H9 (cell line): ENCODE measurements at regions not wholly inside any gene's neighbourhood (a gene's known extent, or its start where the extent isn't known, plus 50 kb on each side); places are given as distances from the start of the nearest gene placed in this dataset.

Experiments
- DNase-seq: peaks from one replicate; pipeline ENCODE4 v3.0.0-alpha.2; 2017
- H2AFZ ChIP-seq: one replicate; pipeline ENCODE4 v1.6.1; 2013; ENCODE audit warnings: mild to moderate bottlenecking, low read length, control low read depth, moderate library complexity
- H2AK5ac ChIP-seq: 2 replicates; pipeline ENCODE4 v1.6.1; 2013; ENCODE audit warnings: low read length, control low read depth, mixed read lengths; ENCODE audit not compliant: insufficient read length
- H2BK120ac ChIP-seq: one replicate; pipeline ENCODE4 v1.6.1; 2013; ENCODE audit warnings: low read depth, mild to moderate bottlenecking, low read length, control low read depth, inconsistent platforms; ENCODE audit not compliant: poor library complexity, severe bottlenecking
- H2BK12ac ChIP-seq: 2 replicates; pipeline ENCODE4 v1.6.1; 2013; ENCODE audit warnings: low read length, control low read depth, mixed read lengths, low read depth; ENCODE audit not compliant: insufficient read length
- H2BK15ac ChIP-seq: 2 replicates; pipeline ENCODE4 v1.6.1; 2013; ENCODE audit warnings: low read depth, low read length, control low read depth
- H2BK20ac ChIP-seq: one replicate; pipeline ENCODE4 v1.6.1; 2013; ENCODE audit warnings: low read depth, mild to moderate bottlenecking, low read length, control low read depth, inconsistent platforms; ENCODE audit not compliant: poor library complexity, severe bottlenecking
- H2BK5ac ChIP-seq: 2 replicates; pipeline ENCODE4 v1.6.1; 2013; ENCODE audit warnings: low read length, control low read depth, mixed read lengths; ENCODE audit not compliant: insufficient read length
- H3K14ac ChIP-seq: 2 replicates; pipeline ENCODE4 v1.6.1; 2013; ENCODE audit warnings: low read length, control low read depth; ENCODE audit not compliant: insufficient read depth
- H3K18ac ChIP-seq: 2 replicates; pipeline ENCODE4 v1.6.1; 2013; ENCODE audit warnings: low read depth, mild to moderate bottlenecking, mixed read lengths, low read length, control low read depth; ENCODE audit not compliant: insufficient read length
- H3K23ac ChIP-seq: 2 replicates; pipeline ENCODE4 v1.6.1; 2013; ENCODE audit warnings: low read length, control low read depth, mixed read lengths, low read depth; ENCODE audit not compliant: insufficient read length
- H3K23me2 ChIP-seq: 2 replicates; pipeline ENCODE4 v1.6.1; 2013; ENCODE audit warnings: low read depth, mild to moderate bottlenecking, mixed read lengths, low read length, control low read depth; ENCODE audit not compliant: insufficient read length, poor library complexity, severe bottlenecking
- H3K27ac ChIP-seq: 2 replicates; pipeline ENCODE4 v1.5.1; 2013; ENCODE audit warnings: low read length, control low read depth, mixed read lengths, low read depth; ENCODE audit not compliant: insufficient read length
- H3K27me3 ChIP-seq: 2 replicates; pipeline ENCODE4 v1.6.1; 2013; ENCODE audit warnings: low read length, control low read depth, inconsistent platforms; ENCODE audit not compliant: insufficient read depth
- H3K4ac ChIP-seq: 2 replicates; pipeline ENCODE4 v1.6.1; 2013; ENCODE audit warnings: low read depth, mild to moderate bottlenecking, control low read depth, inconsistent platforms, low read length, moderate library complexity
- H3K4me1 ChIP-seq: 2 replicates; pipeline ENCODE4 v1.6.1; 2013; ENCODE audit warnings: low read length, control low read depth, inconsistent platforms; ENCODE audit not compliant: insufficient read depth
- H3K4me2 ChIP-seq: 2 replicates; pipeline ENCODE4 v1.6.1; 2013; ENCODE audit warnings: low read length, control low read depth, mixed read lengths; ENCODE audit not compliant: insufficient read length, insufficient read depth
- H3K56ac ChIP-seq: 2 replicates; pipeline ENCODE4 v1.6.1; 2013; ENCODE audit warnings: low read depth, mild to moderate bottlenecking, mixed read lengths, low read length, control low read depth; ENCODE audit not compliant: insufficient read length
- H3K79me1 ChIP-seq: 2 replicates; pipeline ENCODE4 v1.6.1; 2013; ENCODE audit warnings: low read depth, mild to moderate bottlenecking, moderate library complexity, low read length, control low read depth, inconsistent platforms; ENCODE audit not compliant: insufficient read depth, poor library complexity, severe bottlenecking
- H3K79me2 ChIP-seq: 2 replicates; pipeline ENCODE4 v1.6.1; 2013; ENCODE audit warnings: low read length, control low read depth, inconsistent platforms; ENCODE audit not compliant: insufficient read depth
- H3K9ac ChIP-seq: 2 replicates; pipeline ENCODE4 v1.6.1; 2013; ENCODE audit warnings: low read length, control low read depth, mixed read lengths; ENCODE audit not compliant: insufficient read length; ENCODE audit errors: extremely low read depth
- H3K9me3 ChIP-seq: one replicate; pipeline ENCODE4 v1.6.1; 2013; ENCODE audit warnings: low read depth, low read length, inconsistent platforms; ENCODE audit not compliant: control insufficient read depth
- H3T11ph ChIP-seq: one replicate; pipeline ENCODE4 v1.6.1; 2013; ENCODE audit warnings: mild to moderate bottlenecking, low read length, control low read depth, inconsistent platforms
- H4K20me1 ChIP-seq: one replicate; pipeline ENCODE4 v1.6.1; 2013; ENCODE audit not compliant: control insufficient read depth, insufficient read length, insufficient read depth
- H4K5ac ChIP-seq: 2 replicates; pipeline ENCODE4 v1.6.1; 2013; ENCODE audit warnings: low read depth, mild to moderate bottlenecking, mixed read lengths, low read length, control low read depth; ENCODE audit not compliant: insufficient read length
- H4K8ac ChIP-seq: replicated peaks from 2 replicates; pipeline ENCODE4 v1.6.1; 2013; ENCODE audit warnings: low read length, control low read depth, mixed read lengths, low read depth; ENCODE audit not compliant: insufficient read length
- H4K91ac ChIP-seq: 2 replicates; pipeline ENCODE4 v1.6.1; 2013; ENCODE audit warnings: low read depth, mild to moderate bottlenecking, moderate library complexity, mixed read lengths, low read length, control low read depth; ENCODE audit not compliant: insufficient read length
- H3K27ac Mint-ChIP-seq, 3 experiments: 2 replicates in 2 of 3; 3 replicates in 1 of 3; pipeline ENCODE4 v1.8.0; 2020 to 2021; ENCODE audit warnings: mixed read lengths in 3 of 3, mild to moderate bottlenecking in 1 of 3, moderate library complexity in 1 of 3
- H3K27me3 Mint-ChIP-seq: 2 replicates; pipeline ENCODE4 v1.8.0; 2021; ENCODE audit warnings: low read depth, mild to moderate bottlenecking, moderate library complexity, mixed read lengths
- H3K36me3 Mint-ChIP-seq, 3 experiments: 2 replicates in 2 of 3; 3 replicates in 1 of 3; pipeline ENCODE4 v1.8.0; 2020 to 2021; ENCODE audit warnings: low read depth in 3 of 3, mixed read lengths in 3 of 3; ENCODE audit not compliant: insufficient read depth in 1 of 3
- H3K4me1 Mint-ChIP-seq, 2 experiments: 2 replicates each; pipeline ENCODE4 v1.8.0; 2020; ENCODE audit warnings: mixed read lengths in 2 of 2
- H3K4me3 Mint-ChIP-seq, 2 experiments: 2 replicates in 1 of 2; 3 replicates in 1 of 2; pipeline ENCODE4 v1.8.0; 2020 to 2021; ENCODE audit warnings: mild to moderate bottlenecking in 2 of 2, mixed read lengths in 2 of 2, moderate library complexity in 1 of 2
- H3K9me3 Mint-ChIP-seq, 2 experiments: 2 replicates in 1 of 2; 3 replicates in 1 of 2; pipeline ENCODE4 v1.8.0; 2020; ENCODE audit warnings: mild to moderate bottlenecking in 2 of 2, mixed read lengths in 2 of 2, moderate library complexity in 1 of 2
- CTCF ChIP-seq: fragments of 200-600 bp; sonication (generic); conservative IDR thresholded peaks from 3 replicates; pipeline ENCODE4 v1.8.0; 2021; ENCODE audit warnings: antibody characterized with exemption, mild to moderate bottlenecking
- WGBS: extraction: QIAGEN DNeasy Blood & Tissue Kit; methylation state at CpG from one replicate; pipeline ENCODE4 v1.1.7; 2013; ENCODE audit warnings: missing lambda C conversion rate, low lambda C conversion rate, mixed read lengths; ENCODE audit not compliant: insufficient read length; ENCODE audit errors: extremely low coverage; 5-methylcytosine and 5-hydroxymethylcytosine counted together

GRCh38 chrX:5559386-5559785 is 669.3 kb downstream of the NLGN4X start:
- Histone ChIP-seq H3K4ac (no peak overlapping the region), H4K91ac (no peak overlapping the region), H3K27ac (no peak overlapping the region), H3K23me2 (no peaks in the 10 kb centered on the region), H2BK20ac (no peak overlapping the region), H2BK12ac (no peak overlapping the region), H3K9ac (no peak overlapping the region), H3K4me1 (no peaks in the 10 kb centered on the region), H2AK5ac (no peak overlapping the region), H3K79me2 (no peaks in the 10 kb centered on the region), H3K27me3 (no peaks in the 10 kb centered on the region), H3K23ac (no peak overlapping the region), H3K4me2 (no peak overlapping the region), H2BK15ac (no peak overlapping the region), H2AFZ (no peak overlapping the region), H3T11ph (no peak overlapping the region), H2BK5ac (no peak overlapping the region), H4K5ac (no peak overlapping the region), H4K8ac (no peak overlapping the region), H3K9me3 (peaks cover 15% of the 10 kb centered on the region), H3K56ac (no peak overlapping the region), H3K14ac (no peak overlapping the region), H4K20me1 (no peaks in the 10 kb centered on the region), H2BK120ac (no peak overlapping the region), H3K18ac (no peak overlapping the region), H3K79me1 (no peaks in the 10 kb centered on the region)
- Mint-ChIP-seq H3K27me3 (no peaks in the 10 kb centered on the region), H3K4me3 (no peak overlapping the region), H3K4me1 (no peaks in the 10 kb centered on the region), H3K36me3 (peaks cover 10 to 24% (median 20%) of the 10 kb centered on the region in 3 experiments), H3K9me3 (peaks cover 17 to 23% of the 10 kb centered on the region in 2 experiments), H3K27ac (no peak overlapping the region)
- no peak for TF ChIP-seq CTCF
- WGBS: no CpG with 5 or more reads among the region's 2 CpGs
- no peak for DNase-seq
